ENCODE measurements at regions not wholly inside any gene's neighbourhood (a gene's known extent, or its start where the extent isn't known, plus 50 kb on each side); places are given as distances from the start of the nearest gene placed in this dataset.

- DNase-seq = no peak
These were observed 117.0 kb downstream of the OAT start for GRCh38 chr10:124301736-124302135.

- no peak for DNase-seq
These were observed 118.0 kb downstream of the OAT start for GRCh38 chr10:124300735-124301134.

GRCh38 chr10:124300224-124300623 is 118.5 kb downstream of the OAT start:
- no peak for DNase-seq

- DNase-seq = no peak
These were observed 119.0 kb downstream of the OAT start for GRCh38 chr10:124299696-124300095.

- DNase-seq = no peak
These were observed 119.8 kb downstream of the OAT start for GRCh38 chr10:124298891-124299290.

- DNase-seq = no peak
These were observed 121.6 kb downstream of the OAT start for GRCh38 chr10:124296813-124297788.

GRCh38 chr10:124296121-124296812 is 122.5 kb downstream of the OAT start:
- DNase-seq = peak; percentile 76

- DNase-seq = no peak
These were observed 123.6 kb downstream of the OAT start for GRCh38 chr10:124294811-124295770.

GRCh38 chr10:124293616-124294449 is 124.9 kb downstream of the OAT start:
- DNase-seq = no peak

GRCh38 chr10:124292911-124293615 is 125.7 kb downstream of the OAT start:
- no peak for DNase-seq

- no peak for DNase-seq
These were observed 127.6 kb downstream of the OAT start for GRCh38 chr10:124291001-124291701.

GRCh38 chr10:124289851-124290795 is 128.6 kb downstream of the OAT start:
- DNase-seq = peak; percentile 60

GRCh38 chr10:124288928-124289850 is 129.5 kb downstream of the OAT start:
- no peak for DNase-seq

- no peak for DNase-seq
These were observed 130.2 kb downstream of the OAT start for GRCh38 chr10:124288486-124288885.

- no peak for DNase-seq
These were observed 130.9 kb downstream of the OAT start for GRCh38 chr10:124287791-124288190.

- no peak for DNase-seq
These were observed 131.5 kb downstream of the OAT start for GRCh38 chr10:124287071-124287685.

- DNase-seq = no peak
These were observed 132.1 kb downstream of the OAT start for GRCh38 chr10:124286621-124287020.

Measured in DMS153 (cell line).